Aorta (tissue), 5 donors: ENCODE measurements at regions not wholly inside any gene's neighbourhood (a gene's known extent, or its start where the extent isn't known, plus 50 kb on each side); places are given as distances from the start of the nearest gene placed in this dataset.

Experiments used
- ATAC-seq: fragments of 200-7000 bp; cut with Tn5 transposase; one replicate; pipeline ENCODE4 v1.9.1; 2022; ENCODE audit warnings: moderate library complexity; ENCODE audit not compliant: low FRiP score
- DNase-seq, 2 donors: peaks; one replicate each; pipeline ENCODE4 v3.0.0-alpha.2; 2020
- H3K27ac ChIP-seq, 2 donors: one replicate each; pipeline ENCODE4 v1.5.1; 2013; ENCODE audit warnings: low read length in 2 of 2, mild to moderate bottlenecking in 2 of 2, moderate library complexity in 2 of 2, control low read depth in 1 of 2, inconsistent platforms in 1 of 2, low read depth in 1 of 2
- H3K27me3 ChIP-seq, 2 donors: one replicate each; pipeline ENCODE4 v1.6.1; 2013; ENCODE audit warnings: control low read depth in 1 of 2, low read length in 1 of 2, mild to moderate bottlenecking in 1 of 2, moderate library complexity in 1 of 2; ENCODE audit not compliant: insufficient read depth in 2 of 2, control insufficient read depth in 1 of 2
- H3K36me3 ChIP-seq, 2 donors: one replicate each; pipeline ENCODE4 v1.6.1; 2013; ENCODE audit warnings: control low read depth in 1 of 2, low read length in 1 of 2, mild to moderate bottlenecking in 1 of 2; ENCODE audit not compliant: insufficient read depth in 2 of 2, control insufficient read depth in 1 of 2
- H3K4me1 ChIP-seq, 2 donors: one replicate each; pipeline ENCODE4 v1.6.1; 2013; ENCODE audit warnings: low read length in 2 of 2, control low read depth in 1 of 2, mild to moderate bottlenecking in 1 of 2, moderate library complexity in 1 of 2; ENCODE audit not compliant: insufficient read depth in 2 of 2, control insufficient read depth in 1 of 2
- H3K4me3 ChIP-seq, 2 donors: one replicate each; pipeline ENCODE4 v1.5.1; 2013; ENCODE audit warnings: low read length in 2 of 2, control low read depth in 1 of 2, mild to moderate bottlenecking in 1 of 2
- H3K9me3 ChIP-seq: one replicate; pipeline ENCODE4 v1.6.1; 2013; ENCODE audit warnings: mild to moderate bottlenecking, low read length; ENCODE audit not compliant: control insufficient read depth
- WGBS, 2 donors: extraction: QIAGEN DNeasy Blood & Tissue Kit; methylation state at CpG; one replicate each; pipeline ENCODE4 v1.1.7; 2013; 5-methylcytosine and 5-hydroxymethylcytosine counted together
- intact Hi-C, 2 donors: fragments of 100-400 bp; cut with DNase I; formaldehyde crosslinking; loops; one replicate each; pipeline versions ENCODE4 v1.14.2 to v1.15.0; 2022
- donor health status: healthy with polysubstance abuse.
- donor health status: Bipolar disorder and iron deficiency.
- donor health status: DM: no; HTN: no; CAD: no.
- donor health status: DM: no; HTN: no; CAD: no.
- donor health status: DM: yes; HTN: yes; CAD: no.

DNA sequence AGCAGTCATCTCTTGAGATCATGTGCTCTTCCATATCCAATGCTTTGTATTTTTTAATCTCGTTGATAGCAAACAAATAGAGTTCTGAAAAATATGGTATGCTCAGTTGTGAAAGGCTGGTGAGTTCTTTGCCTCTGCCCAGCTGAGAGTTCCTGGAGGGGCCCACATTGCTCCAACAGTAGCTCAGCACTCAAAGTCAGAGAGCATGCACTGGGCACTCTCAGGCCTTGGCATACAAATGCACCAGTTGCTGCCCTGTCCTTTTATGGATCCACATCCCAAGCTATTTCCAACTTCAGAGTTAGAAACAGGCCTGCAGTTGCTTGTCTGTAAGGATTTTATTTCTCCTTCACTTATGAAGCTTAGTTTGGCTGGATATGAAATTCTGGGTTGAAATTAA is 181.7 kb upstream of the CHRNA7 start:
- Histone ChIP-seq H3K4me1 (no peaks in the 10 kb centered on the region), H3K4me3 (no peak overlapping the region), H3K36me3 (no peaks in the 10 kb centered on the region), H3K9me3 (no peaks in the 10 kb centered on the region), H3K27ac (no peak overlapping the region), H3K27me3 (no peaks in the 10 kb centered on the region)
- ATAC-seq (no peak), DNase-seq (no peak)
- intact Hi-C loops = no loop called here
- WGBS, 2 donors = 81% methylated on average over 1 of the region's 1 CpG

DNA sequence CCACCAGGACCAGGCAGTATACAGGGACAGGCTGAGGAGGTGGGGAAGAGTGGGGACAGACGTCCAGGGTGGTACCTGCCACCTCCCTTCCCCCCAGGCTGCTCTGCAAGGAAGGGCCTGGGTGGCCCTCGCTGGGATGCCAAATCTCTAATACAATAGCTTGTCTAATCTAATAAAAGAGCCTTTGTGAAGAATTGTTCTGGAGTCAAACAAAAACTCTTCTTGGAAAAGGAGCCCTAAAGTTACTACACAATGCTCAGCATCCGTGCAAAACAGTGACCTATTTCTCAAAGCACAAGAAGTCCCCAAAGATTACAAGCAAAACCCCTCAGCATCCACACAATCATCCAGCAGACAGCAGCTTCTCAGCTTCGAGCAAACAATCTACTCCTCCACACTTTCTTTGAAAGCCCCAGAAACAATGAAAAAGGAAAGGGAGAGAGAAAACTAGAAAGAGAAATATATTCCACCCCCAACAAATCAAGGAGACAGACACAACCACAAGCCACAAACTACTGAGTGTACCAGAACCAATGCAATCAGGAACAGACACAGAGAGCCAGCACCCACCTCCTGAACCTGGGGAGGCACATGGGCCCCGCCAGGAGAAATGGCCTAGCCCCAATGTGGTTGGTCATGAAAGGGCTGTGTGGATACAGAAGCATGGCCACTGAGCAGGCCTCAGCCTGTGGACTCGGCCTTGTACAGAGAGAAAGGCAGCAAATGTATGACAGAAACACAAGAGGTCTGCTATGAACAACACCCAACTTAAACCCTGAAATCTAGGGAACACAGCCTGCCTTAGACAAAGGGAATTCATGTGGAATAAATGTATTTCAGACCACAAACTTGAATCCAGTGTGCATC is 177.1 kb upstream of the CHRNA7 start:
- Histone ChIP-seq H3K27ac (no peak overlapping the region), H3K27me3 (no peaks in the 10 kb centered on the region), H3K4me3 (no peak overlapping the region), H3K9me3 (no peaks in the 10 kb centered on the region), H3K36me3 (no peaks in the 10 kb centered on the region), H3K4me1 (no peaks in the 10 kb centered on the region)
- intact Hi-C loops = no loop called here
- no peak for ATAC-seq
- no peak for DNase-seq
- WGBS, 2 donors = 40 to 56% methylated on average over 6 of the region's 6 CpGs

DNA sequence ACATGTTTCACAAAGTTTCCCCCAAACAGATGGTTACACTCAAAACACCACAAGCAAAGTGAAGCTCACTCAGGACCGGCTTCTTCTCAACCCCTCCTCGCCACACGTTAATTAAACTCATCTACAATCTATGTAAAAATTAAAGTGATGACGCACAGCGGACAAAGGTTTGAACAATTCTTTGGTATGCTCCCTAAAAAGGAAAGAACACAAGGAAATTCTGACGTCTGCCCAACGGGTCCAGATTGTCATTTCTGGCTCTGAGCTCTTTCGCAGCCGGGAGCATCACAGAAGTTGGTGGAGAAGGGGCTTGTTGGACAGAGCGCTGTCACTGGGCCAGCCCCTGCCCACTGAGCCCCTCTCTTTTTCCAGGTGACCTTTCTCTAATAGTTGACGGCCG is 173.7 kb upstream of the CHRNA7 start:
- Histone ChIP-seq H3K4me1 (no peaks in the 10 kb centered on the region), H3K36me3 (no peaks in the 10 kb centered on the region), H3K27me3 (no peaks in the 10 kb centered on the region), H3K9me3 (no peaks in the 10 kb centered on the region), H3K4me3 (no peak overlapping the region), H3K27ac (no peak overlapping the region)
- DNase-seq (no peak), ATAC-seq (no peak)
- WGBS, 2 donors = 86 to 87% methylated on average over 12 of the region's 12 CpGs
- intact Hi-C loops = loop anchor here in 1 of 2 donors (5.0 kb wide), 1 partner anchor 609 kb away; no protein-coding TSS in a partner anchor

DNA sequence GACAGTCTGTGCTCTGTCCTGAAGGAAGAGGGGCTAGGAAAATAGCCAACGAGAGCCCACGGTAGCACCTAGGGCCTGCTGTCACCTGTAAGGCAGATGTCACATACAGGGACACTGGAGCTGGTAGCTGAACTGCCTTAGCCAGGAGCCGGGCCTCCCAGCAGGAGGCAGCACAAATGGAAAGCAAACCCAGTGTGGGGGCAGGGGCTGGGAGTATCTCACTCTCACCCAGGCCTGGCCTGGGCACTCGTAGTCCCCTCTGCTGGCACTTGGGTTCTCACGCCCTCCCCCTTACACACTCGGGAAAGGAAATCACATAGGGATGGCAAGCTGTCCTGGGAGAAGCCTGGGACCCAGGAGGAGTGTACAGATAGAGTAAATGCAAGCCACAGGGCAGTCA is 173.1 kb upstream of the CHRNA7 start:
- Histone ChIP-seq H3K4me3 (no peak overlapping the region), H3K9me3 (no peaks in the 10 kb centered on the region), H3K36me3 (no peaks in the 10 kb centered on the region), H3K4me1 (no peaks in the 10 kb centered on the region), H3K27ac (no peak overlapping the region), H3K27me3 (no peaks in the 10 kb centered on the region)
- no peak for DNase-seq
- no peak for ATAC-seq
- intact Hi-C loops = loop anchor here in 1 of 2 donors (5.0 kb wide), 1 partner anchor 610 kb away; no protein-coding TSS in a partner anchor
- WGBS, 2 donors = 32 to 35% methylated on average over 5 to 6 of the region's 6 CpGs

DNA sequence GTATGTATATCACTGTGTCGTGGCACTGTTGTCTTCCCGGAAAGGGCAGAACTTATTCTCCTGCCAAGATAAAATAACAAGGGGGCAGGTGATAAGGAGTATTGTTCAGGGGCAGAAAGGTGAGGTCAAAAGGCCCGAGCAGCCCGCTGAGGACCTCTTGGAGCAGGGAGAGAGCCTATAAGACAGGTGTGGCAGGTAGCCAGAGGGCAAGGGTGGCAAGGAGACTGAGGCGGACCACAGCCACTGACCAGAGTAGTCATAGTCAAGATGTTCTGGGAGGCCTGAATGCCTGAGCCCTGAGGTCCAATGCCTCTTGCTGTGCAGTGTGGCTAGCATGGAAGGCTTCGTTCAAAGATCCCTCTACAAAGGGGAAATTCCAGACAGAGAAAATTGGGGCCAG is 172.3 kb upstream of the CHRNA7 start:
- H3K36me3 ChIP-seq = no peaks in the 10 kb centered on the region
- 71 to 83% methylated on average over 6 of the region's 6 CpGs for WGBS, 2 donors
- H3K4me1 ChIP-seq = no peaks in the 10 kb centered on the region
- H3K27ac ChIP-seq = no peak overlapping the region
- ATAC-seq = no peak
- DNase-seq = no peak
- intact Hi-C loops = loop anchor here in 1 of 2 donors (5.0 kb wide), 1 partner anchor 611 kb away; no protein-coding TSS in a partner anchor
- H3K9me3 ChIP-seq = no peaks in the 10 kb centered on the region
- no peaks in the 10 kb centered on the region for H3K27me3 ChIP-seq
- H3K4me3 ChIP-seq = no peak overlapping the region

DNA sequence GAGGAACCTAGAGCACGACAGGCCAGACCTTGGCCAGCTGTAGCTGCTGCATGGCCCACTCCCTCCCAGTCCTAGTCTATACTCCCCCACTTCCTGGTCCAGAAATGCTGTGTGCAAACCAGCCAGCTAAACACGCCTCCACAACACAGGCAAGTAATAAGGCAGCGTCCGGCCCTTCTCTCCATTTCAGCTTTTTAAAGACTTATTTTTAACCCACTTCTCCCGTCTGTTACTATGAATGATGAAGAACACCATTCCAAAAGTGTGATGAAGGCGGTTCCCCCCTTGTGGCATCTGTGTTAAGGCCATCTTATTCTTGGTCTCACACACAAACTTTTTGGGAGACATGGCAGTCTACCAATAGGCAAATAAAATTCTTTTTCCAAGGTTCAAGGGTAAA is 164.1 kb upstream of the CHRNA7 start:
- WGBS, 2 donors = 30 to 43% methylated on average over 6 of the region's 6 CpGs
- Histone ChIP-seq H3K4me3 (no peak overlapping the region), H3K9me3 (no peaks in the 10 kb centered on the region), H3K4me1 (no peaks in the 10 kb centered on the region), H3K27me3 (no peaks in the 10 kb centered on the region), H3K36me3 (no peaks in the 10 kb centered on the region), H3K27ac (no peak overlapping the region)
- intact Hi-C loops = loop anchor here in 1 of 2 donors (10.0 kb wide), 1 partner anchor 541 kb away; the partner anchor contains the start of gene KLF13
- DNase-seq (no peak), ATAC-seq (no peak)

DNA sequence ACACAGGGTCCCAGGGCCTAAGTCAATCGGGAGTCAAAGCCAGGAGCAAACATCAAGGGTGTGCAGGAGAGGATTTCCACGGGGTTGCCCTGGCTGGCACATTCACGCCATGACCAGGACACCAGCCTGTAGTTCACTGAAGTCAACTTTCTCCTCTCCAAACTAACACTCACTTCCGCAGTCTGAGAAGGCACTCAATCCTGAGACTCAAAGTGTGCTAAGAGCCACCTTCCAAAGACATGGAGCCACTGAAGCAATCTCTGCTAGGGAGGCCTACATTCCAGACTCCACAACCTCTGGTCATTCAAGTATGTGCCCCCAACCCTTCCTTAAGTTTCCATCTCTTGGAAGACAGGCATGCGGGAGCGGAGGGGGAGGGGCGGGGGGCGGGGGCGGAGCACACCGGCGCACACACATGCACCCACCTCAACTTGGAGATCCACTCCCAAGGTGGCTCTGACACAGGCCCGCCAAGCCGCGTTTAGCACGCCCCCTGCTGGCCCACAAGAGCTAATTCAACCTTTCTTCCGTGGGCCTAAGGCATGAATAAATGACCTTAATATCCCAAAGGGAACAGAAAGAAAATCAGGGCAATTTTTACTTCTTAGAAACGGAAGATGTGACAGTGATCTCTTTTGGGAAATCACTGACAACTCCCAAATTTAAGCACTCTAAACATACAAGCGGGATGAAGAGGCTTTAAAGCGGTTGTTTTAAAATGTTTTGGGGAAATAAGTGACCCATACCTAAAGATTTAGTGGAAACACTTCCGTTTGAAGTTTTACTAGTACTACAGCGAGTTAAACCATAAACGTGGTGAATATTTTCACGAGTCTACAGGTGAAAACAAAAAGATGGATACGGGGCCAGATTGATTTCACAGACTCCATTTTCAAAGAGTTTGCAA is 162.5 kb upstream of the CHRNA7 start:
- no peak for DNase-seq
- Histone ChIP-seq H3K4me3 (no peak overlapping the region), H3K4me1 (no peaks in the 10 kb centered on the region), H3K27ac (no peak overlapping the region), H3K27me3 (no peaks in the 10 kb centered on the region), H3K9me3 (no peaks in the 10 kb centered on the region), H3K36me3 (no peaks in the 10 kb centered on the region)
- ATAC-seq = peak; percentile 55
- WGBS, 2 donors = 36 to 39% methylated on average over 24 of the region's 24 CpGs
- intact Hi-C loops = loop anchor here in 1 of 2 donors (10.0 kb wide), 1 partner anchor 543 kb away; the partner anchor contains the start of gene KLF13

DNA sequence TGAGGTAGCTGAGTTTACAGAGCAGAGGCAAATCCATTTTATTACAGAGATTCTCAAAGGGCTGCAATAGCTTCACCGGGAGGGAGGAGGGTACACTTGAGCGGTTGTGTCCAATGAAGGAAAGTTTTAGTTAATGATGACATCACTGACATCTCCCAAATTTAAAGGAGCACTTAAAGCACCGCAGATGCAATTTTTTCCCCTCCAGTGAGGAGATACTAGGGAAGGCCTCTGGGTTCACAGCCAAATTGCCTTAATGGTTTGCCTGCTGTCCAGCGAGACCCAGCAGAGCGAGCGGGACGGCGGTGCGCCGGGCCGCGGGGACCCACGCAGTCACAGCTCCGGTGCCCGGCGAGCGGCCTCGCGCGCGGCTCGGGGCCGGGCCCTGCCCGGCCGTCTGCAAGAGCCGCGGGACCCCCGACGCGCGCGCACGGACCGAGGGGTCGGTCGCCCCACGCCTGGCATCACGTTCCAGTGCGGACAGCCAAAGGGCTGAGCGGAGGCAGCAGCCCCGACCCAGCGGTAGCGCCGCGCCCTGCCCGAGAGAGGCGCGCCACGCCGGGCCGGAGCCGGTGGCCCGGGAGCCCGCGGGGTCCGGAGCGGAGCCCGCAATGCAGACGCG is 160.5 kb upstream of the CHRNA7 start:
- 1 to 2% methylated on average over 40 to 60 of the region's 60 CpGs for WGBS, 2 donors
- H3K4me3 ChIP-seq = peak overlapping the region; percentile 94 to 97
- no peaks in the 10 kb centered on the region for H3K36me3 ChIP-seq
- intact Hi-C loops = loop anchor here in 1 of 2 donors (10.0 kb wide), 1 partner anchor 545 kb away; the partner anchor contains the start of gene KLF13
- H3K27ac ChIP-seq = no peak overlapping the region
- H3K4me1 ChIP-seq = no peaks in the 10 kb centered on the region
- ATAC-seq (no peak), DNase-seq (no peak)
- H3K27me3 ChIP-seq = no peaks in the 10 kb centered on the region
- H3K9me3 ChIP-seq = no peaks in the 10 kb centered on the region
